ENCODE measurements at regions not wholly inside any gene's neighbourhood (a gene's known extent, or its start where the extent isn't known, plus 50 kb on each side); places are given as distances from the start of the nearest gene placed in this dataset.

DNA sequence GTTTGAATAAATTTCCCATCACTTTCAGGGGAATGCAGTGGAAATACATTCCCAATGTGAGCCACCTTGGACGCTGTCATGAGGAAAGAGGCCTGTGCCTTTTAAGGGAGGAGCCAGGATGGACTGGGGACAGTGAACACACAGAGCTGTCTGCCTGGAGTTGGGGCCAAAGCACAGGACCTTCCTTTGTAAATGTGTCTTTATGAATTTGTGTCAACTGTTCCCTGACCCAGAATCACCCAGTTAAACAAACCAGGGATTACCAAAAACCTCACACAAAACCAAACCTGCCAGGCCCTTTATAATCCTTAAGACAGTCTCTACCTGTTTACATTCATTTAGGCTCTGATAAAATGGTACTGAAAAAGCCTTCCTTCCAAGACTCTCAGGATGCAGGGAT lies 513.7 kb downstream of the MAFB start:
- Histone ChIP-seq H3K4me3 (ENCODE audit: low read length) (no peak overlapping the region), H3K9me3 (ENCODE audit: control insufficient read depth, low read depth, low read length) (no peaks in the 10 kb centered on the region), H3K27ac (ENCODE audit: low read length) (no peak overlapping the region), H3K36me3 (ENCODE audit: control insufficient read depth, low read depth, low read length) (no peaks in the 10 kb centered on the region), H3K27me3 (ENCODE audit: control insufficient read depth, insufficient read depth, low read length) (no peaks in the 10 kb centered on the region), H3K9ac (ENCODE audit: low read length) (no peak overlapping the region), H3K4me1 (ENCODE audit: control insufficient read depth, low read depth, low read length) (peaks cover 5% of the 10 kb centered on the region)

DNA sequence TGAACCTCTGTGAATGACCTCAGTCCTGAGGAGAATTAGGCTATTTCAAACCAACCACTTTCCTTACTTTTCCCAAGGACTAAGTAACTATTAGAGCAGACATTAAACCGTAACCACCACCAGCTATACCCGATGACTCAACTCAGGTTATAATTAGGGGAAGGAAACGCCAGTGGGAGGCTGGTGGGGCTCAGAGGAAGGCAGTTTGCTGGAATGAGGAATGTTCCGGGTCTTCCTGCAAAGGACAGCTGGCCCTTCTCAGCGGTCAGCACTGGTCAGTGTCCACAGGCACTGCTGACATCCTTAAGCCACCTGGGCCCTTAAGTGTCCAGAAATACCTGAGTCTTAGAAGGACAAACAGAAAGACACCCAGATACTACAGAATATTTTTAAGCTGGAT lies 515.2 kb downstream of the MAFB start:
- Histone ChIP-seq H3K4me3 (ENCODE audit: low read length) (no peak overlapping the region), H3K36me3 (ENCODE audit: control insufficient read depth, low read depth, low read length) (no peaks in the 10 kb centered on the region), H3K27me3 (ENCODE audit: control insufficient read depth, insufficient read depth, low read length) (no peaks in the 10 kb centered on the region), H3K4me1 (ENCODE audit: control insufficient read depth, low read depth, low read length) (peaks cover 5% of the 10 kb centered on the region), H3K9me3 (ENCODE audit: control insufficient read depth, low read depth, low read length) (no peaks in the 10 kb centered on the region), H3K27ac (ENCODE audit: low read length) (no peak overlapping the region), H3K9ac (ENCODE audit: low read length) (no peak overlapping the region)

DNA sequence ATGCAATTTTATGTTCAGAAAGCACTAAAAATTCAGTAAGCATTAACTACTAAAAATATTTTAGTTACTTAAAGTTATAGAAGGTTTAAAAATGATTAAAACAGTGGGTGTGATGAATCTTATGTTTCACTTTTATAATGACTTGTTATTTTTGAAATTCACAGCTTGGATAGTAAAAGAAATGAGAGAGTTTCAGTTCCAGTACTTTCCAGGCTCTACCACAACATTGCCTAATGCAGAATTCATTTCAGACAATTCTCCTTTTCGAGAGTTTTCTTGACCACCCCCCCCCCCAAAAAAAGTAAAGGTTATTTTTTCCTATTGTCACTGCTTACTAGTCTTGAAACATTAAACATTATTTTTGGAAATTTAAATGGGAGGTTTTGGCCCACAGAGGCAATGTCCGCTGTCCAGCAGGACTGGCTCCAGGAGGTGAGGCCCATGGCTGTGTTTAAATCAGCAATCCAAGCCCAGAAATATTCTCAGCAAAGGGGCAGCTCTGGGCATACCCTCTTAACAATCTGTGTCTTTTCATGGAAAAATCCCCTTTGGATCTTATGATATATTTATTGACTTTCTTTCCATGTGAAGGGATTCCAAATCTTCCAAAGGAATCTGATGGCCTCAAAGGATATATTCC lies 519.9 kb downstream of the MAFB start:
- H3K27ac ChIP-seq (ENCODE audit: low read length) = no peak overlapping the region
- no peaks in the 10 kb centered on the region for H3K36me3 ChIP-seq (ENCODE audit: control insufficient read depth, low read depth, low read length)
- no peak overlapping the region for H3K4me3 ChIP-seq (ENCODE audit: low read length)
- peaks cover 5% of the 10 kb centered on the region for H3K4me1 ChIP-seq (ENCODE audit: control insufficient read depth, low read depth, low read length)
- H3K9me3 ChIP-seq (ENCODE audit: control insufficient read depth, low read depth, low read length) = no peaks in the 10 kb centered on the region
- H3K9ac ChIP-seq (ENCODE audit: low read length) = no peak overlapping the region
- H3K27me3 ChIP-seq (ENCODE audit: control insufficient read depth, insufficient read depth, low read length) = no peaks in the 10 kb centered on the region

DNA sequence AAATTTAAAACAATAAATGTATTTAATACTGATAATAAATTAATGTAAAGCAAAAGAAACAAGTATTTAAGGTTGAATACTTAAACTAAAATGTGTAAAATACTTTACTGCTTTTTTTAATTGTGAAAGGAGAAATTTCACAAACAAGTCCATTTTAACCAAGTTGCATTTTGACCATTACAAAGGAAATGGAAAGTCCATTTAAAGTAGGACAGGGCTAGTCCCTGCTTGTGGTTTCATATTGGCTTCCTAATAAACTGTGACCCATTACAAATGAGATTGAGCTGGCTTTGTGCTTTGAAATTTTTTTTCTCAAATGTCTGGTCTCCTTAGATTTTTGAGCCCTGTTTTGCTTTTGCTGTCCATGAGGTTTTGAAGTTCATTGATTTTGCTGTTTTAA lies 527.6 kb downstream of the MAFB start:
- H3K9ac ChIP-seq (ENCODE audit: low read length) = no peak overlapping the region
- H3K27me3 ChIP-seq (ENCODE audit: control insufficient read depth, insufficient read depth, low read length) = no peaks in the 10 kb centered on the region
- H3K9me3 ChIP-seq (ENCODE audit: control insufficient read depth, low read depth, low read length) = no peaks in the 10 kb centered on the region
- no peaks in the 10 kb centered on the region for H3K36me3 ChIP-seq (ENCODE audit: control insufficient read depth, low read depth, low read length)
- no peak overlapping the region for H3K27ac ChIP-seq (ENCODE audit: low read length)
- no peaks in the 10 kb centered on the region for H3K4me1 ChIP-seq (ENCODE audit: control insufficient read depth, low read depth, low read length)
- H3K4me3 ChIP-seq (ENCODE audit: low read length) = no peak overlapping the region

DNA sequence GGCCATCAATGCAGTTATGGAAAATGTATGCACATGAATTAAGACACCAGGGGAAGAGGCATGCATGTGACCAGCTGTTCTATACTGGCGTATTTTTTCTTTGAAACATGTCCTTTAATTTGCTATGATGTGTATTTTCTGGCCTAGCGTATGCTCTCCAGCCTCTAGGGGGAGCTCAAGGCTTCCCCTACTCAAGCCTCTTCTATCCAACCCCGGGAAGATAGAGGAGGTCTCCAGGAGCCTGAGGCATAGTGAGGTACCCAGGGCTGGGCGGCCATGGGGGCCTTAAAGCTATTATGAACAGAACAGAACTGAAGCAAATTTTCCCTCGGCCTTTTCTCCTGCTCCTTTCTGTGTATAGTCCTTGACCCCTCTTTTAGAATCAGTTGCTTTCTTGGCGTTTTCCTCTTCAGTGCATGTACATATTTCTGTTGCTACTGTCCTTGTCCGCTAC lies 528.9 kb downstream of the MAFB start:
- H3K4me3 ChIP-seq (ENCODE audit: low read length) = no peak overlapping the region
- H3K27ac ChIP-seq (ENCODE audit: low read length) = no peak overlapping the region
- no peaks in the 10 kb centered on the region for H3K9me3 ChIP-seq (ENCODE audit: control insufficient read depth, low read depth, low read length)
- no peaks in the 10 kb centered on the region for H3K27me3 ChIP-seq (ENCODE audit: control insufficient read depth, insufficient read depth, low read length)
- H3K4me1 ChIP-seq (ENCODE audit: control insufficient read depth, low read depth, low read length) = no peaks in the 10 kb centered on the region
- no peak overlapping the region for H3K9ac ChIP-seq (ENCODE audit: low read length)
- H3K36me3 ChIP-seq (ENCODE audit: control insufficient read depth, low read depth, low read length) = no peaks in the 10 kb centered on the region

DNA sequence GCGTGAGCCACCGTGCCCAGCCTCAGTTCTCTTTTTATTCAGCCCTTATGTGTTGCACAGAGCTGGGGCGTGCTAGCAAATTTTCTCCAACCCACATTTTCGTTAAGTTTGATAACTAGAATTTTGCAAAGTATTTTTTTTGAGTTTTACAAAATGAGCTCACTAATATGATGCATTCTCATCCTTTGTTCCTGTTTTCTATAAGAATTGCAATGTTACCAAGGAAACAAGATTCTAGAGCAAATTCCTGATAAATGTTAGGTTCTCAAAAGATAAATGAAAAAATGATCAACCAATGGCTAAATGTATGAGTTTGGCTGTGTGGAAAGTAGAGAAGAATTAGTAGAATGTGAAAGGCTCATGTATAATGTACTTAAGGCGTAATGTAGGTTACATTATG lies 529.8 kb downstream of the MAFB start:
- H3K9ac ChIP-seq (ENCODE audit: low read length) = no peak overlapping the region
- H3K4me3 ChIP-seq (ENCODE audit: low read length) = no peak overlapping the region
- no peaks in the 10 kb centered on the region for H3K27me3 ChIP-seq (ENCODE audit: control insufficient read depth, insufficient read depth, low read length)
- H3K4me1 ChIP-seq (ENCODE audit: control insufficient read depth, low read depth, low read length) = no peaks in the 10 kb centered on the region
- no peaks in the 10 kb centered on the region for H3K9me3 ChIP-seq (ENCODE audit: control insufficient read depth, low read depth, low read length)
- H3K27ac ChIP-seq (ENCODE audit: low read length) = no peak overlapping the region
- H3K36me3 ChIP-seq (ENCODE audit: control insufficient read depth, low read depth, low read length) = no peaks in the 10 kb centered on the region

DNA sequence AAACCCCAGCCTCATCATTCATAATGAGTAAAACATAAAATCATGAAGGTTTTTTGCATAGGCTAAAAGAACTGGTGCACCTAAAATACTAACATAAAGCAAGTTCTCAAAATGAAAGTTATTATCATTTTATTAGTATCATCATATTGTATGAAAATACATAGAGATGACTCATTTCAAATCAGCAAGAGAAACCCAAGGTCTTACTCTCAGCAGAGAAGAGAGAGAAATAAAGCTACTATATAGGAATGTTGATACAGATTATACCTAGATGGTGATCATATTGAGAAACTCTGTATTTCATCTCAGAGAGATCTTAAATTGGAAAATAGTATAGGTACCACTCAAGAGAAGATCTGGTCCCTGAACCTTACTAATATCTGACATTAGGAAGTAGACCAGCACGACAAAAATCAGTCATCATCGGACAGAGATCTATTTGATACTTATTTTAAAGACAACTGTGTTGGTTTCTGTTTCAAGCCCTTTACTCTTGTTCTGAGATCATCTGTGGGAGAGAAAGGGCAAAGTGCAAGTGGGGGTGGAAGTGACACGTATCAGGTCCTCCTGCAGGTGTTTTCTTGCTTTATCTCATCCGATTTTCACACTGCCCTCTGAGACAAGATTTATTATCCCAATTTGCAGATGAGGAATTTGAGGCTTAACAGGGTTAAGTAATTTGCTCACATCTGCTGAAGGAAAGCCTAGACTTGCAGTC lies 532.3 kb downstream of the MAFB start:
- no peaks in the 10 kb centered on the region for H3K36me3 ChIP-seq (ENCODE audit: control insufficient read depth, low read depth, low read length)
- no peak overlapping the region for H3K27ac ChIP-seq (ENCODE audit: low read length)
- no peaks in the 10 kb centered on the region for H3K9me3 ChIP-seq (ENCODE audit: control insufficient read depth, low read depth, low read length)
- H3K9ac ChIP-seq (ENCODE audit: low read length) = no peak overlapping the region
- H3K27me3 ChIP-seq (ENCODE audit: control insufficient read depth, insufficient read depth, low read length) = no peaks in the 10 kb centered on the region
- H3K4me3 ChIP-seq (ENCODE audit: low read length) = no peak overlapping the region
- no peaks in the 10 kb centered on the region for H3K4me1 ChIP-seq (ENCODE audit: control insufficient read depth, low read depth, low read length)

DNA sequence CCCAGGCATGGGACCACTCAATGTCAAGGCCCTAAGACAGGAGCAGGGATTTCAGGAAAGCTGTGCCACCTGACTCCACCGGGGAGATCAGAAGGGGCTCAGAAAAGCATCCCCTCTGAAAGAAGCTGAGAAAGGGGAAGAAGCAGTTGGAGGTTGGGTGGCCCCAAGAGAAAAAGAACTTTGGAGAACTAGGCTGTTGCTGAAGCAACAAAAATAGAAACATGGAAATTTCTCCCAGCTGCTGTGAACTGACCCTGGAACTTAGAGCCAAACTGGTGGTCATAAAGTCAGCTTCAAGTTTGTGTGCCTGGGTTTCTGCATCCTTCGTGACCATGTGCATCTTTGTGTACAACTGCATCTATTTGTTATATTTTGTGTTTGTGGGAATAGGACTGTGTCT lies 534.5 kb downstream of the MAFB start:
- no peak overlapping the region for H3K4me3 ChIP-seq (ENCODE audit: low read length)
- no peaks in the 10 kb centered on the region for H3K9me3 ChIP-seq (ENCODE audit: control insufficient read depth, low read depth, low read length)
- H3K36me3 ChIP-seq (ENCODE audit: control insufficient read depth, low read depth, low read length) = no peaks in the 10 kb centered on the region
- no peak overlapping the region for H3K9ac ChIP-seq (ENCODE audit: low read length)
- H3K4me1 ChIP-seq (ENCODE audit: control insufficient read depth, low read depth, low read length) = no peaks in the 10 kb centered on the region
- H3K27me3 ChIP-seq (ENCODE audit: control insufficient read depth, insufficient read depth, low read length) = no peaks in the 10 kb centered on the region
- no peak overlapping the region for H3K27ac ChIP-seq (ENCODE audit: low read length)

DNA sequence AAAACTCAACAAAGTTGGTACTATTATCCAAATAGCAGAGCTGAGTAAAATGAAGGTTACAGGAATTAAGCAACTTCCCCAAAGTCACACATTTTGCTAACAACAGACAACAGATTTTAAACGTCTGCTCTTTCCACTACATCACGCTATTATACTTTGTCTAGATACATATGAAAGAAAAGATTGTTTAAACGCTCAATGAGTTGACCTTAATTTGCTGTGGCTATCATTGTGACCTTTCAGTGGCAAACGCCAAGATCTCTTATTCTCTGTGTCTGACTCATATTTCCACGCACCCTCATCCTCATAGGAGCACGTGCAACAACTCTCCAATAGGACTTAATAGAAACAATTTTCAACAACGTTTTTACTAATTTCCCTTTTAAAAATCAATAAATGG lies 540.1 kb downstream of the MAFB start:
- H3K4me1 ChIP-seq (ENCODE audit: control insufficient read depth, low read depth, low read length) = no peaks in the 10 kb centered on the region
- H3K27me3 ChIP-seq (ENCODE audit: control insufficient read depth, insufficient read depth, low read length) = no peaks in the 10 kb centered on the region
- no peak overlapping the region for H3K4me3 ChIP-seq (ENCODE audit: low read length)
- no peak overlapping the region for H3K27ac ChIP-seq (ENCODE audit: low read length)
- no peak overlapping the region for H3K9ac ChIP-seq (ENCODE audit: low read length)
- H3K9me3 ChIP-seq (ENCODE audit: control insufficient read depth, low read depth, low read length) = no peaks in the 10 kb centered on the region
- H3K36me3 ChIP-seq (ENCODE audit: control insufficient read depth, low read depth, low read length) = no peaks in the 10 kb centered on the region

DNA sequence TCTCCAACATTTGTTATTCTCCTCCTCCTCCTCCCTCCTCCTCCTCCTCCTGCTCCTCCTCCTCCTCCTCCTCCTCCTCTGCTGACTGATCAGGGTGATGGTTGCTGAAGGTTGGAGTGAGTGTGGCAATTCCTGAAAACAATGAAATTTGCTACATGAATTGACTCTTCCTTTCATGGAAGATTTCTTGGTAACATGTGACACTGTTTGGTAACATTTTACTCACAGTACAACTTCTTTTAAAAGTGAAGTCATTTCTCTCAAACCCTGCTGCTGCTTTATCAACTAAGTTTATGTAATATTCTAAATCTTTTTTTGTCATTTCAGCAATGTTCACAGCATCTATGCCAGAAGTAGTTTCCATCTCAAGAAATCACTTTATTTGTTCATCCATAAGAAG lies 543.0 kb downstream of the MAFB start:
- H3K4me1 ChIP-seq (ENCODE audit: control insufficient read depth, low read depth, low read length) = no peaks in the 10 kb centered on the region
- H3K27ac ChIP-seq (ENCODE audit: low read length) = no peak overlapping the region
- no peak overlapping the region for H3K4me3 ChIP-seq (ENCODE audit: low read length)
- H3K9me3 ChIP-seq (ENCODE audit: control insufficient read depth, low read depth, low read length) = no peaks in the 10 kb centered on the region
- no peaks in the 10 kb centered on the region for H3K27me3 ChIP-seq (ENCODE audit: control insufficient read depth, insufficient read depth, low read length)
- no peak overlapping the region for H3K9ac ChIP-seq (ENCODE audit: low read length)
- H3K36me3 ChIP-seq (ENCODE audit: control insufficient read depth, low read depth, low read length) = no peaks in the 10 kb centered on the region

DNA sequence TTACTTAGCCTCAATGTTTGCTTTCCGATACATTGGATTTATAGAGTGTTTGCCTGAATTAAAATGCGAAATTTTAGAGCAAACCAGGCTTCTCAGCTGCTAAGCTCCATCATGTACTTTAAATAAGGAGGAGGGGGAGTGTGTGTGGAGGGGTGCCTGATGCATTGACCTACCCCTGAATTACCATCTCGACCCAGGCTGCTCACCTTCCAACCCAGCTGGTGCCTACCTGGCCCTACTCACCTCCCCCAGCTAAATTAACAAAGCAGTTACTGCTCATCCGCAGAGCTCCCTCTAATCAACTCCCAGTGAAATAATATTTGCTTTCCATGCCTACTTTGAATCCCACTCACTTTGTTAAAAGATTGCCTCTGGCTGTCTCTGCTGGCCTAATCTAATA lies 544.5 kb downstream of the MAFB start:
- Histone ChIP-seq H3K9me3 (ENCODE audit: control insufficient read depth, low read depth, low read length) (no peaks in the 10 kb centered on the region), H3K9ac (ENCODE audit: low read length) (no peak overlapping the region), H3K4me1 (ENCODE audit: control insufficient read depth, low read depth, low read length) (no peaks in the 10 kb centered on the region), H3K36me3 (ENCODE audit: control insufficient read depth, low read depth, low read length) (no peaks in the 10 kb centered on the region), H3K4me3 (ENCODE audit: low read length) (no peak overlapping the region), H3K27me3 (ENCODE audit: control insufficient read depth, insufficient read depth, low read length) (no peaks in the 10 kb centered on the region), H3K27ac (ENCODE audit: low read length) (no peak overlapping the region)

DNA sequence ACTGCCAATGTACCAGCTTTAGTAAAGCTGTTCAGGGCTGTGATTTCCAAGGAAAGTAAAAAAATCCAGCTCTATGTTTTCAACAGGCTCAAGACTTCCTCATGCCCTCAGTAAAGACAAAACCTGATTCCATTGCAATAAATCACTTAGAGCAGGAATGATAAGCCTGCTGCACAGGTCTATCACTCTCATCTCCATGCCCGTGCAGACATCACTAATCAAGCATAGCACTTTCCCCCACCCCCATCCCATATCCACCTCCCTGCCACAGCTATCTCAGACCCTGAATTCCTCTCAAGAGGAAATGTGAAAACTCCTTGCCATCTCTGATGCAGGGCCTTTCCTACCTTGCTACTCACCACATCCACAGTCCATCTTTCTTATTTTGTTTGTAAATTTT lies 554.9 kb downstream of the MAFB start:
- Histone ChIP-seq H3K27me3 (ENCODE audit: control insufficient read depth, insufficient read depth, low read length) (no peaks in the 10 kb centered on the region), H3K9me3 (ENCODE audit: control insufficient read depth, low read depth, low read length) (no peaks in the 10 kb centered on the region), H3K9ac (ENCODE audit: low read length) (no peak overlapping the region), H3K36me3 (ENCODE audit: control insufficient read depth, low read depth, low read length) (no peaks in the 10 kb centered on the region), H3K4me1 (ENCODE audit: control insufficient read depth, low read depth, low read length) (no peaks in the 10 kb centered on the region), H3K4me3 (ENCODE audit: low read length) (no peak overlapping the region), H3K27ac (ENCODE audit: low read length) (no peak overlapping the region)
